ENCODE measurements at regions not wholly inside any gene's neighbourhood (a gene's known extent, or its start where the extent isn't known, plus 50 kb on each side); places are given as distances from the start of the nearest gene placed in this dataset.

DNA sequence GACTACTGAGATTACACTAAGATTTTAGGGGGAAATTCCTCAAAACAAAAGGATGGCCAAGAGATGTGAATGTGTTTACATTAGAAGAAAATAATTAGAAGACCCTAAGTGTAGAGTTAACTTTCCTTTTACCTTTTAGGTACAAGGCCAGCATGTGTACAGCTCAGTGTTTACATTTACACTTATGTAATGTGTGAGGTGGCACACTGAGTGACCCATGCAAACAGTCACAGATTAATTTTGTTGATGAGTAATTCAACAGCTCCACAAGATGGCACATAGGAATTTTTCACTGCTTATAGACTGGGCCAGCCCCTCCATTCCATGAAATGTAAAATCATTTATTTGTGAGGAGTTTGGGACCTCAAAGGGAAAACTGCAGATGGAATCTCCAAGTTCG, 90.1 kb upstream of the SLC12A2 start:
- DNase-seq (ENCODE audit: low read depth) = no peak
- no peaks in the 10 kb centered on the region for H3K36me3 ChIP-seq (ENCODE audit: control insufficient read depth, insufficient read depth, low read length, severe bottlenecking)
- H3K27me3 ChIP-seq (replicated peaks; ENCODE audit: control insufficient read depth, insufficient read depth, low read length) = no peaks in the 10 kb centered on the region
- no peak overlapping the region for H3K9ac ChIP-seq (ENCODE audit: low read length)
- no peak overlapping the region for H3K4me3 ChIP-seq (ENCODE audit: low read length)
- H3K4me1 ChIP-seq (ENCODE audit: control insufficient read depth, insufficient read depth, low read length) = peaks cover 4% of the 10 kb centered on the region
- no peaks in the 10 kb centered on the region for H3K9me3 ChIP-seq (ENCODE audit: control insufficient read depth, low read length)

DNA sequence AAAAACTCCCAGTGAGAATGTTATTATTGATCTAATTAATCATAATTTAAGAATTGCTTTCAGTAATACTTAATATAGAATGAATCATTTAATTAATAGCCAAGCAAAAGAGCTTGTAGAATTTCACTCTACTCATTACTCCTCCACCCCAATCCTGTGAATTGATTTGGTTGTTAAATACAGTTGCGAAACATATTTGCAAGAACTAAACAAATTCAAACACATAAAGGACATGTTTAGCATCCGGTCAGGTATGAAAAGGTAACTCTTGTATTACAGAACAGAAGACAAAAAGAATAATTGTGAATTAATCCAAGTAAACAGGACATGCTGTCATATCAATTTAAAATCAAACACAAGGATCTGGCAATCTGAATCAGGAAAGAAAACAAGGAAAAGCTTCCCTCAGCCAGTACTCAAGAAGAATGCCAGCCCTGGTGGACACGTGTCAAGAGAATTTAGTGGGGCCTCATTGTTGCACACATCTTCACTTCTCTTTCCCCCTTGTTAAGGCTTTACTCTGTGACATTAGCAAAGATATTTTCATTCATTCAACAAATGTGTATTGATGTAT, 89.4 kb upstream of the SLC12A2 start:
- no peak for DNase-seq (ENCODE audit: low read depth)
- Histone ChIP-seq H3K4me3 (ENCODE audit: low read length) (no peak overlapping the region), H3K9ac (ENCODE audit: low read length) (no peak overlapping the region), H3K4me1 (ENCODE audit: control insufficient read depth, insufficient read depth, low read length) (peaks cover 4% of the 10 kb centered on the region), H3K36me3 (ENCODE audit: control insufficient read depth, insufficient read depth, low read length, severe bottlenecking) (no peaks in the 10 kb centered on the region), H3K27me3 (replicated peaks; ENCODE audit: control insufficient read depth, insufficient read depth, low read length) (no peaks in the 10 kb centered on the region), H3K9me3 (ENCODE audit: control insufficient read depth, low read length) (no peaks in the 10 kb centered on the region)

DNA sequence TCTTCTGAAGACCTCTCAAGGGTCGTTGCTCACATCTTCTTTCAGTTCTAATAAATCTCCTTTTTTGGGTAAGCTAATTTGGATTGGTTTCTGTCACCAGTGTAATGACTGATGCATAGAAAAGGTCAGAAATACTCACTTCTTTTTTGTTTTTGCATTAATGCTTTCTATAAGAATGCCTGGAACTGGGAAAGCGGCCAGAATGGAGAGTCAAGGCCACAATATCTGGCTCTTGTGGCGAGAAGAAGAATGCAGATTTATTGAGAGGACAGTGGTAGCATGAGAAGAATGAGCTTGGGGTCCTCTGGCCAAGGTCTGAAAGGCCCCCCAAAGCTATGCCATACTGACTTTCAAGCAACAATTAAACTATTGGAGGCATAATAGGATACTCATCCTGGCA, 88.0 kb upstream of the SLC12A2 start:
- Histone ChIP-seq H3K9ac (ENCODE audit: low read length) (no peak overlapping the region), H3K27me3 (replicated peaks; ENCODE audit: control insufficient read depth, insufficient read depth, low read length) (no peaks in the 10 kb centered on the region), H3K4me1 (ENCODE audit: control insufficient read depth, insufficient read depth, low read length) (peaks cover 4% of the 10 kb centered on the region), H3K36me3 (ENCODE audit: control insufficient read depth, insufficient read depth, low read length, severe bottlenecking) (no peaks in the 10 kb centered on the region), H3K9me3 (ENCODE audit: control insufficient read depth, low read length) (no peaks in the 10 kb centered on the region), H3K4me3 (ENCODE audit: low read length) (no peak overlapping the region)
- DNase-seq (ENCODE audit: low read depth) = peak; percentile 10

DNA sequence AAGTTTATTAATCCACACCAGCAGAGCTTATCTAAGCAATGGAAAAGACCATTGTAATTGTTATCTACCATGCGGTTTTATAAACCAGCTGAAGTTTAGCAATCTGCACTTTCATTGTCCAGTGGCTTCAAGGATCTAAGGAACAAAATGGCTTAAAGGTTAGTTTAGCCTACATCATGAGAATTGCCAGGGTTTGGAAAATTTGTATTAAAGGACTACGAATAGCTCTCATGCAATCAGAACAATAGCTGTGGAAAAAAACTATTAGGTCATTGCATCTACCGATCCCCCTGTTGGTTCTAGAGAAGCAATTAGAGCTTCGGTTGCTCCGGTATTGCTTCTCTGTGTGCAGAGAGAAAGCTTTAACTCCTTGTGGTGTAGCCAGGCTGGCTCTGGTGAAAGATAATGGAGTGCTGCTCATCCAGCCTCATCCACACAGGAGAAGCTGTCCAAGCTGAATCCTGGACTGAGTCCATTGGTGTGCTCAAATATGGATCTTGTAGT, 86.3 kb upstream of the SLC12A2 start:
- Histone ChIP-seq H3K27me3 (replicated peaks; ENCODE audit: control insufficient read depth, insufficient read depth, low read length) (no peaks in the 10 kb centered on the region), H3K36me3 (ENCODE audit: control insufficient read depth, insufficient read depth, low read length, severe bottlenecking) (peaks cover 1% of the 10 kb centered on the region)
- DNase-seq (ENCODE audit: low read depth) = no peak

DNA sequence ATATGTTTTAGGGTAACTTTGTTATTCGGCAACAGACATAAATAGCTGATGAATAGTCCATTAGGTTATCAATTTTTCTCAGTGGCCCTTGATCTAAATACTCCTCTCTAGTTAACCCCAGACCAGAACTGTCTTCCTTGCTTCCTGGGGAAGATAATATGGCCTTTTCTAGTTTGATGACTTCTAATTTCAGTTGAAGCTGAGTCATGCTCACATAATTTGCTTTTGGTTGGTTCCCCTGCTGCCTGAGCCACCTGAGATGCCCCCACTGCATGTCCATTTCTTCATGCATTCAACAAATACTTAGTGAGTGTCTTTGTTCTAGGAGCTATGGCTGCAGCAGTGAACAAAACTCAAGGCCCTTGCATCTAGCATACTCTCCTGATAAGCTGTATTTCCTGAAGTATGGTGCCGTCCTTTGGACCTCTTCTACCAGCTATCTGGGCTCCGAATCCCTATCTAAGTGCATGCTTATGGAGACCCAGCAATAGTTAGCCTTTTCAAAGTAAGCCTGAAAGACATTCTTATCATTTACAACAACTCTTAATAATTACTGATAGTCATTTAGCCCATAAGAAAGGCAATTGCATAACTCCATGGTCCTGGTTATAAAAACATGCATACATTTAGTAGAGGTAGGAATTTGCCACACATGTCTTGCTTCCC, 84.5 kb upstream of the SLC12A2 start:
- Histone ChIP-seq H3K27me3 (replicated peaks; ENCODE audit: control insufficient read depth, insufficient read depth, low read length) (no peaks in the 10 kb centered on the region), H3K9me3 (ENCODE audit: control insufficient read depth, low read length) (no peaks in the 10 kb centered on the region), H3K9ac (ENCODE audit: low read length) (no peak overlapping the region), H3K4me1 (ENCODE audit: control insufficient read depth, insufficient read depth, low read length) (peaks cover 4% of the 10 kb centered on the region), H3K4me3 (ENCODE audit: low read length) (no peak overlapping the region), H3K36me3 (ENCODE audit: control insufficient read depth, insufficient read depth, low read length, severe bottlenecking) (peaks cover 6% of the 10 kb centered on the region)
- no peak for DNase-seq (ENCODE audit: low read depth)

More for the DNA sequence above, 86.3 kb upstream of the SLC12A2 start:
- no peak overlapping the region for H3K4me3 ChIP-seq (ENCODE audit: low read length)
- H3K4me1 ChIP-seq (ENCODE audit: control insufficient read depth, insufficient read depth, low read length) = peaks cover 4% of the 10 kb centered on the region
- H3K9me3 ChIP-seq (ENCODE audit: control insufficient read depth, low read length) = no peaks in the 10 kb centered on the region
- no peak overlapping the region for H3K9ac ChIP-seq (ENCODE audit: low read length)

DNA sequence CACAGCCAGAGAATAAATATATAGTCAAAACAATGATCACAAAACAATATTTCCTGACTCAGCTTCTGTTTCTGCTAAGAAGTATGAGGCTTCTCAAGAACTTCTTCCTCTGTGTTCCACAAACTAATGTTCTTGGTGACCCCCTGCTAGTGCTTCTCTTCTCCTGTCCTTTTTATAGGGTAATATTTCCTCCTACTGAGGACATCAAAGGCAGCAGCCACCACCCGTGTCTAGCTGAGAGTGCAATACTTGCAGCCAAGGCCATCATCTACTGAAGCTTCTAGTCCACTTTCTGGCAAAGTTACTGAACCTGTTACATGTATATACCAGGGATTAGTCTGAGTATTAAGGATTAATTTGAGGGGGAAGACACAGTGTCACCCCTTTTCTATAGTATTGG, 83.7 kb upstream of the SLC12A2 start:
- Histone ChIP-seq H3K9me3 (ENCODE audit: control insufficient read depth, low read length) (no peaks in the 10 kb centered on the region), H3K27me3 (replicated peaks; ENCODE audit: control insufficient read depth, insufficient read depth, low read length) (no peaks in the 10 kb centered on the region), H3K4me3 (ENCODE audit: low read length) (no peak overlapping the region), H3K9ac (ENCODE audit: low read length) (no peak overlapping the region), H3K4me1 (ENCODE audit: control insufficient read depth, insufficient read depth, low read length) (peaks cover 4% of the 10 kb centered on the region), H3K36me3 (ENCODE audit: control insufficient read depth, insufficient read depth, low read length, severe bottlenecking) (peaks cover 6% of the 10 kb centered on the region)
- no peak for DNase-seq (ENCODE audit: low read depth)

DNA sequence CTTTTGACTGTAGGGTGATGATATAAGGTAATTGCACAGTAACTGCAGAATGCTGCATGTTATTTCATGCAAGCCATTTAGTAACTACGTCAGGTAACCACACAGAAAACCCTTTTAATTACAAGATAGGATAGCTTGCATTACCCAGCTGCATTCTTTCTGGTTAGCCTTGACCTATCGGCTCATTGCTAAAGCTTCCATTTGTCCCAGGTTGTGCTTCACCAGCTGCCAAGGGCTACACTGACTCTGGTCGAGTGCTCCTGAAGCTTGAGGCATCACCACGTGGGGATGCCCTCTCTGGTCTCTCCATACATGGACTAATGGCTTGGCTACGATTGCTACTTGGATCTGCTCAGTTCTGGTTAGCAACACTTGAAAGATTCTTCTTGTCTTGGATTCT, 81.1 kb upstream of the SLC12A2 start:
- Histone ChIP-seq H3K27me3 (replicated peaks; ENCODE audit: control insufficient read depth, insufficient read depth, low read length) (no peaks in the 10 kb centered on the region), H3K4me3 (ENCODE audit: low read length) (no peak overlapping the region), H3K4me1 (ENCODE audit: control insufficient read depth, insufficient read depth, low read length) (peaks cover 11% of the 10 kb centered on the region), H3K9me3 (ENCODE audit: control insufficient read depth, low read length) (no peaks in the 10 kb centered on the region), H3K36me3 (ENCODE audit: control insufficient read depth, insufficient read depth, low read length, severe bottlenecking) (peaks cover 6% of the 10 kb centered on the region), H3K9ac (ENCODE audit: low read length) (no peak overlapping the region)
- DNase-seq (ENCODE audit: low read depth) = no peak

DNA sequence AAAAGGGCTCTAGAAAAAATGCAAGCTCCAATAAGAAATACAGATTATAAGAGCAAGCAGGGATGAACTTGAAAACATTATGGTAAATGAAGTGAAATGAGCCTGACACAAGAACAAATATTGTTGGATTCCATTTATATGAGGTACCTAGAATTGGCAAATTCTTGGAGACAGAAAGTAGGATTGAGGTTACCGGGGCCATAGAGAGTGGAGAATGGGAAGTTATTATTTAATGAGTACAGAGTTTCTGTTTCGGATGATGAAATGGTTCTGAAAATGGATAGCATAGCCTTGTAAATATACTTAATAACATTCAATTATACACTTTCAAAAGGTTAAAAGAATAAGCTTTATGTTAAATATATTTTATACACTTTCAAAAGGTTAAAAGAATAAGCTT, 75.6 kb upstream of the SLC12A2 start:
- Histone ChIP-seq H3K27me3 (replicated peaks; ENCODE audit: control insufficient read depth, insufficient read depth, low read length) (no peaks in the 10 kb centered on the region), H3K9me3 (ENCODE audit: control insufficient read depth, low read length) (no peaks in the 10 kb centered on the region), H3K36me3 (ENCODE audit: control insufficient read depth, insufficient read depth, low read length, severe bottlenecking) (no peaks in the 10 kb centered on the region), H3K4me1 (ENCODE audit: control insufficient read depth, insufficient read depth, low read length) (peaks cover 15% of the 10 kb centered on the region), H3K4me3 (ENCODE audit: low read length) (no peak overlapping the region), H3K9ac (ENCODE audit: low read length) (no peak overlapping the region)
- peak; percentile 65 for DNase-seq (ENCODE audit: low read depth)

DNA sequence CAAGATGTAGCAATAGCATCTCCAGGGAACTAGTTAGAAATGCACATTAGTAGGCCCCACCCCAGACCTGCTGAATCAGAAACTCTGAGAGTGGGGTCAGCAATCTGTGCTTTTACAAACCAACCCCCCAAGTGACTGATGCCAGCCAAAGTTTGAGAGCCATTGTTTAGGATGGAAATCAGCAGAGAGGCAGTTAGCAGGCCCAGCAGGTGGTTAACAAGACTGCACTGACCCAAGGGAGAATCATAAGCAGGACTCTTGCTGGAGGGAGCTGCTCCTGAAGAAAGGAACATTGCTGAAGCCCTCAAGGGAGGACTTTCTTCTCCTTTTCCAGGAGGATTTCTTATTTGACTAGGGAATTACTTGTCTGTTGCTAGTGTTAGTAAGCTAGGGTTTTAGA, 74.2 kb upstream of the SLC12A2 start:
- Histone ChIP-seq H3K9me3 (ENCODE audit: control insufficient read depth, low read length) (no peaks in the 10 kb centered on the region), H3K36me3 (ENCODE audit: control insufficient read depth, insufficient read depth, low read length, severe bottlenecking) (no peaks in the 10 kb centered on the region), H3K27me3 (replicated peaks; ENCODE audit: control insufficient read depth, insufficient read depth, low read length) (no peaks in the 10 kb centered on the region), H3K4me1 (ENCODE audit: control insufficient read depth, insufficient read depth, low read length) (peaks cover 15% of the 10 kb centered on the region), H3K4me3 (ENCODE audit: low read length) (no peak overlapping the region), H3K9ac (ENCODE audit: low read length) (no peak overlapping the region)
- DNase-seq (ENCODE audit: low read depth) = no peak

DNA sequence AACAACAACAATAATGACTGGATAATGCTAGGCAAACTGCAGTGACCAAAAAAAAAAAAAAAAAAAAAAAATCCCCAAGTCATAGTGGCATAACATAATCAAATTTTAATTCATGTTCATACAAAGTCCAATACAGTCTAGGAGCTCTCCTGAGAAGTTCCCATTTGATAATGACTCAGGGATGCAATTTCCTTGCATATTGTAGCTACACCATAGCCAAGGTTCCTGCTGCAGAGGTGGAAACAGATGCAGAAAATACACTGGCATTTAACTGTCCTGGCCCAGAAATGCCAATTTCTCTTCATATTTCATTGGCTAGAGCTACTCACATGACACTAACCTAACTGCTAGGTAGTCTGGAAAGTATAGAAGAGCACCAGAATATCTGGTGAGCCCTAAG, 72.2 kb upstream of the SLC12A2 start:
- no peak overlapping the region for H3K9ac ChIP-seq (ENCODE audit: low read length)
- H3K36me3 ChIP-seq (ENCODE audit: control insufficient read depth, insufficient read depth, low read length, severe bottlenecking) = no peaks in the 10 kb centered on the region
- no peaks in the 10 kb centered on the region for H3K9me3 ChIP-seq (ENCODE audit: control insufficient read depth, low read length)
- H3K4me3 ChIP-seq (ENCODE audit: low read length) = no peak overlapping the region
- DNase-seq (ENCODE audit: low read depth) = no peak
- H3K4me1 ChIP-seq (ENCODE audit: control insufficient read depth, insufficient read depth, low read length) = peaks cover 15% of the 10 kb centered on the region
- no peaks in the 10 kb centered on the region for H3K27me3 ChIP-seq (replicated peaks; ENCODE audit: control insufficient read depth, insufficient read depth, low read length)

DNA sequence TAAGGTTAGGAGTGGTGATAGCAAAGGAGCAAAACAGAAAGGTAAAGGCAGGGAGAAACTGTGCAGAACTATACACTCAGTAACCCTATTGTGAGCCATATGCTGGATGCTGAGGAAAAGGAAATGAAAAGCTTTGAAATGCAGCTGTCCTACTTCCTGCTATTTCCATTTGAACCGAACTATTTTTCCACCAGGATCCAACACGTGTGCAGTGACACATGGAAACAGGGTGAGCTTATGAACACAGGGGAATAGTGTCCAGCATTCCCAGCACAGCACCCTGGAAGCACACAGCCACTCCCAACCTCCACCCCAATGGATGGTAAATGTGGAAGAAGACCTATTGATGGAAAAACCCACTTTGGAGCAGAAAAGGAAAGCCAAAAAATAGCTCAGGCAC, 69.0 kb upstream of the SLC12A2 start:
- H3K9ac ChIP-seq (ENCODE audit: low read length) = no peak overlapping the region
- H3K4me3 ChIP-seq (ENCODE audit: low read length) = no peak overlapping the region
- no peaks in the 10 kb centered on the region for H3K4me1 ChIP-seq (ENCODE audit: control insufficient read depth, insufficient read depth, low read length)
- no peaks in the 10 kb centered on the region for H3K9me3 ChIP-seq (ENCODE audit: control insufficient read depth, low read length)
- H3K27me3 ChIP-seq (replicated peaks; ENCODE audit: control insufficient read depth, insufficient read depth, low read length) = no peaks in the 10 kb centered on the region
- DNase-seq (ENCODE audit: low read depth) = no peak
- H3K36me3 ChIP-seq (ENCODE audit: control insufficient read depth, insufficient read depth, low read length, severe bottlenecking) = no peaks in the 10 kb centered on the region

DNA sequence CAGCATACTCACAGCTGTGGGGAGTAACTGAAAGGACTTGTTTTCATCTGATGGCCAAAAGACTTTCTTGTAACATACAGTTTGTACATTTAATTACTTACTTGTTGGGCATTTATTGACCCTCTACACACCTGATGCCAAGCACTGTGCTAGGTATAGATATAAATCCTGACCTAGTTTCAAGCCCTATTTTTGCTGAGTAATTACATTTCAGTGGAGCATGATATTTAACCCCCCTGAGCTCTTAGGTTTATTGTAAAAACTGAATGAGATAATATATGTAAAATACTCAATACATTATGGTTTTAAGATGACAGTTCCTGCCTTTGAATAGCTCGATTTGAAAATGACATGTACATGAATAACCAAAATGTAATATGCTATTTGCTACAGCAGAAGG, 68.1 kb upstream of the SLC12A2 start:
- Histone ChIP-seq H3K9ac (ENCODE audit: low read length) (no peak overlapping the region), H3K9me3 (ENCODE audit: control insufficient read depth, low read length) (no peaks in the 10 kb centered on the region), H3K27me3 (replicated peaks; ENCODE audit: control insufficient read depth, insufficient read depth, low read length) (no peaks in the 10 kb centered on the region), H3K36me3 (ENCODE audit: control insufficient read depth, insufficient read depth, low read length, severe bottlenecking) (no peaks in the 10 kb centered on the region), H3K4me3 (ENCODE audit: low read length) (no peak overlapping the region), H3K4me1 (ENCODE audit: control insufficient read depth, insufficient read depth, low read length) (no peaks in the 10 kb centered on the region)
- DNase-seq (ENCODE audit: low read depth) = no peak
